ENCODE measurements at regions not wholly inside any gene's neighbourhood (a gene's known extent, or its start where the extent isn't known, plus 50 kb on each side); places are given as distances from the start of the nearest gene placed in this dataset.
"Not testable (repeated sequence)": the region's sequence is repeated elsewhere in the genome, so short reads cannot be mapped to it uniquely, and the experiment has no call there.

DNA sequence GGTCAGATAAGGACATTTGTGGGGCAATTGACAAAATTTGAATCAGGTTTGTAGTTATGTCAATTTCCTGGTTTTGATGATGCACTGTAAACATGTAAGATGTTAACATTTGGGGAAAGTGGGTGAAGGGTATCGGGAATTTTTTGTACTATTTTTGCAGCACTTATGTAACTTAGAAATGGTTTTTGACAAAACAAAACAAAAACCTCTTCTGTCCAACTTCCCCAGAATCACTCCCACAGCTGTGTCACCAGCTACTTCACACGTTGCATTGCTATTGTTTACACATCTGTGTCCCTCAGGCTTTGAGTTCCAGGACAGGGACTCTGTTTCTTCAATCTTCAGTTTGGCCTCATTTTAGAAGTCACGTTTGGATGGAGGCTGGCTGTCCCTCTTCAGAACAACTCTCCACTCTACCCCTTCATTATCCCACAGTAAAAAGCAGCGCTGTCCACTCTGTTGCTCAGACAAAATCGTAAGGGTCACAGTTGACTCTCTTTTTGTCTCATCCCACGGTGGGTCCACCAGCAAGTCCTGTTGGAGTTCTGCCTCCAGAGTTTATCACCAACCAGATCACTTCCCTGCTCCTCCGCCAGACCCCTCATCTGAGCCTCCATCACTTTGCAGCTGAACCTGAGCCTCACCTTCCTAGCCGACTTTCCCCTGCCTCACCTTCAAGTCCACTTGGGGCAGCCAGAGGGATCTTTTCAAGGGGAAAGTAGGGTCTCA, 63.2 kb downstream of the NENF start:
- DNase-seq (ENCODE audit: low read depth in 2 of 2) = no peak

DNA sequence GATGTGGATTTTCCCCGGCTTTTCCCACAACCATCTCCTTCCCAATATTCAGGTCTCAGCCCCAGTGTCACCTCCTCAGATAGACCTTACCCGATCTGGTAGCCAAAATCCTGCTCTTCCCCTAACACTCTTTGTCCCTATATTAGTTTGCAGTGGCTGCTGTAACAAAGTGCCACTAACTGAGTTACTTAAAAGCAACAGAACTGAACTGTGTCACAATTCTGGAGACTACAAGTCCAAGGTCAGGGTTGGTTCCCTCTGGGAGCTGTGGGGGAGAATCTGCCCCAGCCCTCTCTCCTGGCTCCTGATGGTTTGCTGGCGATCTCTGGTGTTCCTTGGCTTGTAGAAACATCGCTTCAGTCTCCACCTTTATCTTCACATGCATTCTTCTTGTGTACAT, 64.0 kb downstream of the NENF start:
- DNase-seq (ENCODE audit: low read depth in 2 of 2) = no peak

DNA sequence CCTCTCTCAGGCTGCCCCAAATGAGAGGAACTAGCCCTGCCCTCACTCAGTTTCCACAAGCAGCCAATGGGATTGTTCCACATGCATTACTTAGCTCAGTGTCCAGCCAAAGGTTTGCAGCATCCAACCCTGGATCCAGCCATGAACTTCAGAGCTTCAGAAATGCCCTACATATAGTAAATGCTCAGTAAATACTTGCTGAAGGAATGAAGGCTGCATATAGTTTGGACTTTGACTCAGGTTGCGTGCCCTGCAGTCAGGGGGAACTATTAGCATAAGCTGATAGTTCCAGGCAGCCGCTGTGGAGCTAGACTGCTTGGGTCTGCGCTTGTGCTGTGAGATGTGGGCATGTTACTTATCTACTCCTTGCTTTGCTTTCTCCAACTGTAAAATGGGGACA, 64.8 kb downstream of the NENF start:
- DNase-seq (ENCODE audit: low read depth in 2 of 2) = no peak

DNA sequence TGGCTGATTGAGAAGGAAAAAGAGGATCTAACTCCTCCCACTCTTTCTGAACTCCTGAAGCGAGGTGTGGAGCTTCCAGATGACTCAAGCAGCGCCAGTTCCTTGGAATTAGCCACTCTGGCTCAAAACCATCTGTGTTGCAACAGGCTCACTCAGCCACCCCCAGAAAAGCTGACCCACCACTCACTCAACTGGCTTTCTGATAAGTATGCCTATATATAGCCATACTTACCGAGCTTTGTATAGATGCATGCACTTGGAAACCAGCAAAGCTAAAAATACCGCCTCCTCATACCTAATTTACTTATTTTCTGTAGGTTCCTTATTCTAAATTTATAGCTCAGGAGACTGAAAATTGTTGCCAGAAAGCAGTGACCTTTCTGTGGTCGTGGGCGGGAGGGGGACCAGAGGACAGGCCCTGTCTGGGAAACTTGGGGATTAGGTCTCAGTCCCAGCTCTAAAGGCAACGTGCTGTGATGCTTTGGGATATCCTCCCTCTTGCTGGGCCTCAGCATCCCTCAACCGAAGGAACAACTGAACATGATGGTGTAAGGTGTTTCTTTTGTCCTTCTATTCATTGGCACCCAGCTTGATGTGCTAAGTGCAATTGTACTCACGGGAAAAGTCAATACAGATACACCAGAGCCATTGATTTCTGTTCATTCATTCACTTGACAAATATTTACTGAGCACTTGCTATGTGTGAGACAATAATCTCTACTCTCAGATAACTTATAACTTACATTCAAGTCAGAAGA, 65.7 kb downstream of the NENF start:
- no peak for DNase-seq (ENCODE audit: low read depth in 2 of 2)

DNA sequence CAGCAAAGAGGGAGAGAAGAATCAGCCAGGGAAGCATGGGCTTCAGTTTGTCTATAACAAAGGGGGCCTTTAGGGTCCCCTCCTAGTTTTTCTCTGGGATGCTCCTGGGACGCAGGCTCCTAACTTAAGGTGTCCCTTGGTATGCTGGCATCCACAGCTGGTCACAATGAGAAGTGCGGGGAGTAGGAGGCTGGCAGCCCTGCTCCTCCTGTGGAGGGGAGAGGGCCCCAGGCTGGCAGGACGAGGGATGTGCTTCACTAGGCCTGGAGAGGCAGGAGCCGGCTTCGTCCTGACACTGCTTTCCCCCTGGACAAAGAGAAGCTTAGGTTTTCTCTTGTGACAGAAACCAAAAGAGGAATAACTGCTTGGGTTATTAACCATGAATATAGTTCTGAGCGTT, 67.6 kb downstream of the NENF start:
- DNase-seq (ENCODE audit: low read depth in 2 of 2) = no peak

DNA sequence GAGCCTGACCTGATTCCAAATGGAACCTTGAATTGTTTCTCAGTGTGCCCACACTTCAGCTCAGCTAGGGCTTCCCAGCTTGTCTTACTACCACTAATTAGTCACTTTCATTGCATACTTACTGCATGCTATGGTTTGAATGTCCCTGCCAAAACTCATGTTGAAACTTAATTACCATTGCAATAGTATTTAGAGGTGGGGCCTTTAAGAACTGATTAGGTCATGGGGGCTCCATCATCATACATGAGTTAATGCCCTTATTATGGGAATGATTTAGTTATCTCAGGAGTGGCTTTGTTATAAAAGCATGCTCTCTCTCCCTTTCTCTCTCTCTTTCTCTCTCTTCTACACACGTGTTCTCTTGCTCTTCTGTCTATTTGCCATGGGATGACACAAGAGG, 68.3 kb downstream of the NENF start:
- DNase-seq (ENCODE audit: low read depth in 2 of 2) = no peak

DNA sequence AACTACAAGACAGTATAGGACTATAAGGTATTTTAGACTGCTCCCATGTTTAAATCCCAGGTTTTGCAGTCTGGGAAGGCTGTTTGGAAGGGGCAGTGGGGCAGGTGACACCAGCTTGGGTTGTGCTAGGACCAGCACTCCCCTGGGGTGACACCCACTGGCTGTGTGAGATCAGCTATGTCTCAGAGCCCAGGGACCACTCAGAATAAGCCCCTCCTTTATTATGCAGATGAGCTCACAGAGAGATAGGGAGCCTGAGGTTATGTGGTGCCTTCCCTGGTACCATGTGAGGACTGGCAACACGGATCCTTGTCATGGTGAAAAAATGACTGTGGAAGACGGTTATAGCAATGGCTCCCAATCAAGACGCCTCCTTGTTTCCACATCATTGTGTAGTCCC, 71.0 kb downstream of the NENF start:
- no peak for DNase-seq (ENCODE audit: low read depth in 2 of 2)

DNA sequence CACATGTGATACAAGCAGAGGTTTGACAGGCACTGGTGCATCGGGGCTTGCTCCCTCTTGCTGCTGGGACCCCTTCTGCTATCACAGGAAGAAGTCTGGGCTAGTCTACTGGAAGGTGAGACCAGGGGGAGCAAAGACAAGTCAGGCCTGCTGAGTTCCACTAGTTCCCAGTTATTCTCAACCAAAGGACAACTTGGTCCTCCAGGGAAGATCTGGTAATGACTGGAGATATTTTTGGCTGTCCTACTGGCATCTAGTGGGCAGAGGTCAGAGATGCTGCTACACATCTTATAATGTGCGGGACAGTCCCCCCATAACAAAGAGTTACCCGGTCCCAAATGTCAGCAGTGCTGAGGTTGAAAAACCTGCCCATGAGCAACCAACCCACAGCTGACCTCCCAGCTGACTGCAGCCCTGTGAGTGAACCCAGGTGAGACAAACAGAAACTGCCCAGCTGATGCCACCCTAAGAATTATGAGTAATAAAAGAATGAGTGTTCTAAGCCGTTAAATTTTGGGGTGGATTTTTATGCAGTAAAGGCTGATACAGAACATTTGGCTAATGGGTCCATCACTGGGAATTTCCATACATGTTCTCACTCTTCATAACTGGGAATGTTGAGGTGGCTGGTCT, 71.6 kb downstream of the NENF start:
- no peak for DNase-seq (ENCODE audit: low read depth in 2 of 2)

DNA sequence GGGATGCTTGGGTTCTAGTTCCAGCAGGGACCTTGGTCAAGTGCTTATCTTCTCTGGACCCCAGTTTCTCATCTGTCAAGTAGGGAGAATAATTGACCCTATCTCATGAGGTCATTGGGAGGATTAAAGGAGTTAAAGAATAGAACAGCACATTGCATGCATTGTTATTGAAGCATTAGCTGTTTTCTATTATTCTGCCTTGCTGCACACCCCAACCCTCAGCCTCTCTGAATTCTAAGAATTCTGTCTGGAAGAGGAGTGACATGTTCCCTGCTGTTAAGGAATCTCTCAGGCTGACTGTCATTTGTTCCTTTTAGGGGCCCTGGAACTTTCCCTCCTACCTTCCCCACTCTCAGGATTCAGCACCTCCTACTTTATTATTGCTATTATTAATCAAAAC, 73.9 kb downstream of the NENF start:
- no peak for DNase-seq (ENCODE audit: low read depth in 2 of 2)

DNA sequence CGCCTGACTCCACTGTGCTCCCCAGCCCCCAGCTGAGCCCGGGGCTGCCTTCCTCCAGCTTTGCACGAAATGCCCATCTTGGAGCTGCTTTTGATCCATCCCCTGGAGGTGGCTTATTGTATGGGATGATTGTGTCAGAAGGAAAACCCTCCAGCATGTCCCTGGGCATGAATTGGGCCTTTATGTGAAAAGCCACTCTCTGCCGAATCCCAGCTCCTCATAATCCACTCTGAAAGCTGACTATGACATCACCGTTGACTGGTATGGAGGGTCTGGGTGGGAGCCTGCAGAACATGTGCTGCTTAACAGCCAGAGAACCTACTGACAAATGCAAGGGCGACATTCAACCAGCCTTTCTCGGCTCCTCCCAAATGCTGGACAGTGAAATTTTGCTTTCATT, 74.6 kb downstream of the NENF start:
- no peak for DNase-seq (ENCODE audit: low read depth in 2 of 2)

DNA sequence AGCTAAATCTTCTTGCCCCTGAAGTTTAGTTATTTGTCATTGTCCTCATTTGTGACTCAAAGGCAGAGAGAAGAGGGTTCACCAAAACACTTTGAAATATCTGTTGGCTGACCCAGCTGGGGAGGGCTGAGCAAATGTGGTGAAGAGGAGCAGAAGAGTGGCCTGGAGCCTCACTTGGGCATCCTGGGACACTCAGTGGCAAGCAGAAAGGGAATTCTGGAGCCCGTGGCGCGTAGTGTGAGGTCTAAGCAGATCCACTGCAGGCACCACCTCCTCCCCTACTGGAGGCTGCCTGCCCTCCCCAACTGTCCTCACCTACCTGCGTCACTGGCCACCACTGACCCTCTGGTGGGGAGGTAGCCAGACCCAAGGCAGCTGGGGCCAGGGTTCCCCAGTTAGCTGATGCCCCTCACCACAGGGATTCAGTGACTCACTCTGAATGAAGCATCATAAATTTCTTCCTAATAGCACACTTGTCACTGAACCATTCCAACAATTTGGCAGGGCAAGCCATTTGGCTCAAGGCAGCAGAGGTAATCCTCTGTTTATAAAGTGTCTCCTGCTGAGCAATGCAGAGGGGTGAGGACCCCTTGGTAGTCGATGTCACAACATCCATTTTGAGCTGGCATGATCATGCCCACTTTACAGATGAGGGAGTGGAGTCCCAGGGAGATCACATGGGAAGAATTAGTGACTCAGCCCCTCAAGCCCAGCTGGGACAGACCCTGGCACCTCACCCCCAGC, 80.3 kb downstream of the NENF start:
- DNase-seq (ENCODE audit: low read depth in 2 of 2) = no peak

DNA sequence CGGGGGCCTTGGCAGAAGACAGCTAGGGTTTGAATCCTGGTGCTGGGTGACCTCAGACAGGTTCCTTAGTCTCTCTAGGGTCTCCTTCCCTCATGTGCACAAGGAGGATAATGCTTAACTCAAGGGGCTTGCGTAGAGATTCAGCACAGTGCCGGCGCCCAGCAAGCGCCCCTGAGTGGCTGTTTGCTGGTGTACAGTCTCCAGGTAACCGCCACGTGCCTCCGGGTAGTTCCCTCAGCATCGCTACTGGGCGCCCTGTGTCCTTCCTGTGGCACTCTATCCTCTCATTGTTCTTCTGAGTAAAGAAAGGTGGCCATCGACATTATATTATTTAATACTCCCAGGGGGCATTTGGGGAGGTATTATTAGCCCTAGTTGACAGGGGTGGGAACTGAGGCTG, 80.9 kb downstream of the NENF start:
- no peak for DNase-seq (ENCODE audit: low read depth in 2 of 2)

DNA sequence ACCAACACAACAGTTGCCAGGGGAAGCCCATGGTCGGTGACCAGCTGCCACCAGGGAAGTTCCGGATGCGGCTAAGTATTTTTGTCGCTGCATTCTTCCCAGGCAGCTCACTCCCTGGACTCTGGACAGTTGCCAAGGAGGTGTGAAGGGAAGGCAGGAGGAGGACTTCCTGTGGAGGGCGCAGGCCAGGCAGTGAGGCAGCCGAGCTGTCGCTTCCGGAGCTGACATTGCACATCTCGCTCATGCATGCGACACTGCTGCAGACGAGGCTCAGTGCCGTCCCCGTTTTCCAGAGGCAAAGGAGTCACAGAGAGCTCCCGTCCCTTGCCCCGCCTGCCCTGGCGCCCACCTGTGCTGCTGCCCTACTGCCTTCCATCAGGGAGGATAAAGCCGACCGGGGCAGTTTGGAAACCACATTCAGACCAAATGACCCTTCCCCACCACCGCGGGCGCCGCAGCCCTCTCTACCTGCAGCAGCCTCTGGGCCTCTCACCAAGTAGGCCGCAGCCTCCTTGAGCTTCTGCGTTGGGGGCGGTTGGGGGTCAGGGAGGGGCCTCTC, 81.4 kb downstream of the NENF start:
- DNase-seq (ENCODE audit: low read depth in 2 of 2) = no peak

DNA sequence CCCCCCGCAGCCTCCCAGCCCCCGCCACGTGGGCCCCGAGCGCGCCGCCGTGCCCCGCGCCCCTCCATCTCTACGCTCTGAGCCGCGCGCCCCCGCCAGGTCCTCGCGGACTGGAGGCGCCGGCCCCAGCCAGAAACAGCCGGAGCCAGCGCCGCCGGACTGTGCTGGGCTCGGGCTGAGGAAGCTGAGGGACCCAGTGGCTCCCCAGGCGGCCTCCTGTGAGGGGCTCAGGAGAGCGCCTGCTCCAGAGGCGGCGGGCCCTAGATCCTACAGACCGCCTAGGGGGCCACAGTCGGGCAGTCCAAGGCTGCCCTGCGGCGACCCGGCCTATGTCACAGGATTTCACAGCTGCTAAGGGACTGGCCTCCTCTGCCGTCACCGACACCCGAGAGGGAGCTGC, 82.1 kb downstream of the NENF start:
- no peak for DNase-seq (ENCODE audit: low read depth in 2 of 2)

DNA sequence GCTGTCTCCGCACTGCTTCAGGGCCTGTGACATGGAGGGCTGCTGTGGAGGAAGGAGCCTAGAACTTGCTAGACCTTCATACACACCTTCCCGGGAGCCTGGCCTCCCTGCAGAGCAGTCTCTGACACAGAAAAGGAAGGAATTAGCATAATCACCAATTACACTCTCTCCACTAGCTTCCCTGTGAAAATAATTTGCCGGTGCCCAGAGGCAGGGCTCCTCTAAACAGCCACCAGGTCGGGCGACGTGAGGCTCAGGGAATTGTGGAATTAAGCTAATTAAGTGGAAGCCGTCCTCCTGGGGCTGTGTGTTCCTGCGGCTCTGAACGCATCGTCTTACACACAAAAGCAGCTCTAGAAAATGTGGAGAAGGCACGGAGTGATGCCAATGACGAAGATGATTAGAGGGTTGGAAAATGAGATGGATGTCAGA, 82.6 kb downstream of the NENF start:
- DNase-seq (ENCODE audit: low read depth in 2 of 2) = no peak

DNA sequence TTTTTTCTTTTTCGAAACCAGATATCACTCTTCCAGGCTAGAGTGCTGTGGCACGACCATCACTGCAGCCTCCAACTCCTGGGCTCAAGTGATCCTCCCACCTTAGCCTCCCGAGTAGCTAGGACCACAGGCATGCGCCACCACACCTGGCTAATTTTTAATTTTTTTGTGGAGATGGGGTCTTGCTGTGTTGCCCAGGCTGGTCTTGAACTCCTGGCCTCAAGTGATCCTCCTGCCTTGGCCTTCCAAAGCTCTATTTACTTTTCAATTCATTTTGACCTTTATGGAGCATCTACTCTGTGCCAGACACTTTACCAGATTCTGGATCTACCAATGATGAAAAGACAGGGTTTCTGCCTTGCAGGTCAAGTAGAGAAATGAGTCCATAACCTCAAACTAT, 83.3 kb downstream of the NENF start:
- not testable (repeated sequence) for DNase-seq (ENCODE audit: low read depth in 2 of 2)

DNA sequence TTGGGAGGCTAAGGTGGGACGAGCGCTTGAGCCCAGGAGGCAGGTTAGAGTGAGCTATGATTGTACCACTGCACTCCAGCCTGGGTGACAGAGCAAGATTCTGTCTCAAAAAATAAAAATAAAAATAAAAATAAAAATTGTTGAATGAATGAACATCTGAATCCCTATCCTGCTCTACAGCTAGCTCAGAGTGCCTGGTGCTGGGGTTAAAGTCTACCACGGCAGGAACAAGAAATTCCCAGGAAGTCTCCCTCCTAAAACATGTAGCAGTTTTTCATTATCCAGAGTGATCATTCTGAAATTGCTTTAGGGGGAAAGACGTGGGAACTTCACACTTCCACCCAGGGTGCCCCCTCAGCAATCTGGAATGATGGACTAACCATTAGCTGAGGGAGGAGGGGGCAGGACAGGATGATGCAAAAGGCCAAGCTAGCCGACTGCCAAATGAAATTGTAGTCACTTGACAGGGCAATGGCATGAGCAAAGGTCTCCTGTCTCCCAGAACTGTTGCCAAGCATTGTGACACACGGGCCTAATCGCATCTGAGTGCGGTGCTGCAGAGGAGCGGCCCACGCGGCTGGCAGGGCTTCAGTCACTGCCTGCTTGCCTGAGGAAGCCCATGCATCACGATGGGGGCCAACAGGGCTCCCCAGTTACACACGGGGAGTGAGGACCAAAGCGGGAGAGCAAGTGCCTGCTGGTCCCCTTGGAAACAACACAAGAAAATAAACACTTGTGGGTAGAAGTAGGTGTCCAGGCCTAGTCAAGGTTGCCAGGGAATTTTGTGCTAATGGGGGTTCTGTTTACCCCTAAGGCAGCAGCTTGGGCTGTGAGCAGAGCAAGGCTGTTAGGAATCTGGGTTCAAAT, 85.7 kb downstream of the NENF start:
- no peak for DNase-seq (ENCODE audit: low read depth in 2 of 2)

DNA sequence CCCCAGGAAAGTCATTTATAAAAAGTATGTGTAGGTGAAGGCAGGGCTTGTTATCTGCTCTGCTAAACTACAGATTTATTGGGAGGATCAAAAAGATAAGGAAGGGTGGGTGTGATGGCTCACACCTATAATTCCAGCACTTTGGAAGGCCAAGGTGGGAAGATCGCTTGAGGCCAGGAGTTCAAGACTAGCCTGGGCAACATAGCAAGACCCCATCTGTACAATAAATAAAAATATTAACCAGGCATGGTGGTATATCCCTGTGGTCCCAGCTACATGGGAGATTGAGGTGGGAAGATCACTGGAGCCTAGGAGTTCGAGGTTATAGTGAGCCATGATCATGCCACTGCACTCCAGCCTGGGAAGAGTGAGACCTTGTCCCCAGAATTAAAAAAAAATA, 86.4 kb downstream of the NENF start:
- DNase-seq (ENCODE audit: low read depth in 2 of 2) = no peak

DNA sequence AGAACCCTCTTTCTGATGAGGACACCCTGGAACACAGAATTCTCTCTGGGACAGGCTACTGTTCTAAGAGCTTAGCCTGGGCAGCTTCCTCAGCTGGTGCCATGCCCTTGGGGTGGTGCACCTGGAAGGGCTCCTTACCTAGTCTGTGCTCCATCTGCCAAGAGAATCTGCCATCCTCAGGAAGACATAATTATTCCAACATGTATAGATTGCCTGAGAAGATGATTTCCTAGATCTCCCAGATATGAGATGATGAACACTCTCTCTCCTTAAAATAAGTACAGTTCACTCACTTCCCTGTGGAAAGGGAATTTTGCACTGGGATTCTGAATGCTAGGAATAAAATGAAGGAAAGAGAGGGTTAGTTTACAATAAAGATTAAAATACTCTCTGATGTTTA, 87.6 kb downstream of the NENF start:
- DNase-seq (ENCODE audit: low read depth in 2 of 2) = no peak

DNA sequence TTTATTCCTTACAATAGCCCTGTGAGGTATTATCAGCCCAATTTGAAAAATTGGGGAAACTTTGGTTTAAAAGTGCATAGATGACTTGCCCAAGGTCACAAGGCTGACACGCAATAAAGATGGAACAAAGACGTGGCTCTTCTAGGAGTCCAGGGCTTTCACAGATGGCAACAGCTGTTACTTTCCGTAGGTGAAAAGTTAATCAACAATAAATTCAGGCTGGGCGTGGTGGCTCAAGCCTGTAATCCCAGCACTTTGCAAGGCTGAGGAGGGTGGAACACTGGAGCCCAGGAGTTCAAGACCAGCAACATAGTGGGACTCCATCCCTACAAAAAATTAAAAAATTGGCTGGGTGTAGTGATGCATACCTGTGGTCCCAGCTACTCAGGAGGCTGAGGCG, 87.8 kb upstream of the ATF3 start:
- DNase-seq (ENCODE audit: low read depth in 2 of 2) = no peak

DNA sequence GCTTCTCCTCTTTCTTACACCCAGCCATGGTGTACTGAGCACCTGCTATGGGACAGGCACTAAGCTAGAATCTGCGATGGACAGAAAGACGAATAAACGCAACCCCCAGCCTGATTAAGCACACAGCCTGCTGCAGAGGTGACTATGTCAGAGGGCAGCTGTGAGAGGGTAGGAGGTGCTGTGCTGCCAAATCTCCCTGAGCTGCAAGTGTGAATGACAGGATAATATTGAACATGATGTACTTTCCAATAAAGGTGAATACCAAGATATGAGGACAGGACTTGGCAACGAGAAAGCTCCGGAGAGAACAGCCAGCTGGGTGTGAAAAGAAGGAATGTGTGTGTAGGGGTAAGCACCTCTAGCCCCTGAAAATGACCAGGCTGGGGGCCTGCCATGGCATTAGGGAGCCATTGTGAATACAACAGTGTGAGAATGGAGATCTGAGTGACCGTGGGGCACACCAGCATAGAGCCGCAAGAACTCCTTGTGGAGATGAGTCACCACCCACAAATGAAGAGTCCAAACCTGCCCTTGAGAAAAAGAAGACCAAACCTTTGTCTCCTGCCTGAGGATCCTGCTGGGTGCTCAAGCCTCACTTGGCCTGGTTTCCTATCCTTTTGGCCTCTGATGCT, 83.0 kb upstream of the ATF3 start:
- no peak for DNase-seq (ENCODE audit: low read depth in 2 of 2)

All from stimulated activated CD8-positive, alpha-beta memory T cell treated with anti-CD3 and anti-CD28 coated beads, Interleukin-15, amount 100 ng/mL, for 48 hours (primary cell).